PC-9 (cell line): ENCODE measurements at regions not wholly inside any gene's neighbourhood (a gene's known extent, or its start where the extent isn't known, plus 50 kb on each side); places are given as distances from the start of the nearest gene placed in this dataset.

Experiments
- BruUV-seq: library from RNA; stranded (reverse); fragments of 400-500 nt; replicated peaks from 2 replicates; lab custom pipeline; 2021; lab: Mats Ljungman, UMichigan
- CTCF ChIA-PET: fragments of 300-600 bp; sonication (Branson Sonifier 250); formaldehyde crosslinking; loops from one replicate; lab custom pipeline; 2022; ENCODE audit warnings: antibody characterized with exemption; lab: Charles Lee
- POLR2A ChIA-PET: fragments of 300-600 bp; sonication (Branson Sonifier 250); formaldehyde crosslinking; loops from one replicate; lab custom pipeline; 2022; ENCODE audit warnings: antibody characterized with exemption; ENCODE audit not compliant: unreplicated experiment; lab: Charles Lee
- DNase-seq, 2 experiments: peaks; one replicate each; pipeline versions ENCODE4 v3.0.0 to v3.0.0-alpha.2; 2015 to 2022; ENCODE audit warnings: mixed read lengths in 1 of 2
- H2AFZ ChIP-seq: fragments of 200-600 bp; sonication (generic); 2 replicates; pipeline ENCODE4 v1.8.1; 2017; ENCODE audit warnings: antibody characterized with exemption
- H3F3A ChIP-seq: fragments of 200-600 bp; sonication (generic); 2 replicates; pipeline ENCODE4 v1.8.1; 2017; ENCODE audit warnings: antibody characterized with exemption, mild to moderate bottlenecking, low read depth; ENCODE audit not compliant: insufficient read depth
- H3K27ac ChIP-seq: fragments of 200-600 bp; sonication (generic); 2 replicates; pipeline ENCODE4 v1.6.1; 2016; ENCODE audit warnings: mixed run types
- H3K27me3 ChIP-seq: fragments of 200-600 bp; sonication (generic); 2 replicates; pipeline ENCODE4 v1.6.1; 2016; ENCODE audit warnings: low read depth, mixed run types; ENCODE audit not compliant: insufficient read depth
- H3K36me3 ChIP-seq: fragments of 200-600 bp; sonication (generic); 2 replicates; pipeline ENCODE4 v1.6.1; 2016; ENCODE audit warnings: low read depth, mixed run types
- H3K4me1 ChIP-seq: fragments of 200-600 bp; sonication (generic); replicated peaks from 2 replicates; pipeline ENCODE4 v1.6.1; 2016; ENCODE audit warnings: mixed run types; ENCODE audit not compliant: insufficient read depth
- H3K4me2 ChIP-seq: fragments of 200-600 bp; sonication (generic); 2 replicates; pipeline ENCODE4 v1.6.1; 2017; ENCODE audit warnings: mixed run types
- H3K4me3 ChIP-seq: fragments of 200-600 bp; sonication (generic); 2 replicates; pipeline ENCODE4 v1.6.1; 2016; ENCODE audit warnings: mixed run types
- H3K79me2 ChIP-seq: fragments of 200-600 bp; sonication (generic); 2 replicates; pipeline ENCODE4 v1.6.1; 2017; ENCODE audit warnings: low read depth, mixed run types
- H3K9me2 ChIP-seq: fragments of 200-600 bp; sonication (generic); 2 replicates; pipeline ENCODE4 v1.8.1; 2017; ENCODE audit warnings: mild to moderate bottlenecking; ENCODE audit not compliant: insufficient read depth
- H3K9me3 ChIP-seq: fragments of 200-600 bp; sonication (generic); 2 replicates; pipeline ENCODE4 v1.8.1; 2016; ENCODE audit warnings: low read depth; ENCODE audit not compliant: insufficient read depth
- H4K20me1 ChIP-seq: fragments of 200-600 bp; sonication (generic); 2 replicates; pipeline ENCODE4 v1.8.1; 2017; ENCODE audit not compliant: insufficient read depth
- EZH2 ChIP-seq: fragments of 200-600 bp; sonication (generic); IDR thresholded peaks from 2 replicates; pipeline ENCODE4 v1.8.0; 2017; ENCODE audit warnings: antibody characterized with exemption, low read depth
- intact Hi-C: fragments of 100-400 bp; cut with micrococcal nuclease; formaldehyde crosslinking; loops from one replicate; pipeline ENCODE4 v1.10.0; 2022; ENCODE audit not compliant: unreplicated experiment
- TF ChIP-seq, protein P1 (sequence below): fragments of 200-600 bp; sonication (generic); conservative IDR thresholded peaks from 2 replicates; pipeline ENCODE4 v1.6.1; 2017; ENCODE audit warnings: mixed run types, antibody characterized with exemption, mild to moderate bottlenecking, moderate library complexity

DNA sequence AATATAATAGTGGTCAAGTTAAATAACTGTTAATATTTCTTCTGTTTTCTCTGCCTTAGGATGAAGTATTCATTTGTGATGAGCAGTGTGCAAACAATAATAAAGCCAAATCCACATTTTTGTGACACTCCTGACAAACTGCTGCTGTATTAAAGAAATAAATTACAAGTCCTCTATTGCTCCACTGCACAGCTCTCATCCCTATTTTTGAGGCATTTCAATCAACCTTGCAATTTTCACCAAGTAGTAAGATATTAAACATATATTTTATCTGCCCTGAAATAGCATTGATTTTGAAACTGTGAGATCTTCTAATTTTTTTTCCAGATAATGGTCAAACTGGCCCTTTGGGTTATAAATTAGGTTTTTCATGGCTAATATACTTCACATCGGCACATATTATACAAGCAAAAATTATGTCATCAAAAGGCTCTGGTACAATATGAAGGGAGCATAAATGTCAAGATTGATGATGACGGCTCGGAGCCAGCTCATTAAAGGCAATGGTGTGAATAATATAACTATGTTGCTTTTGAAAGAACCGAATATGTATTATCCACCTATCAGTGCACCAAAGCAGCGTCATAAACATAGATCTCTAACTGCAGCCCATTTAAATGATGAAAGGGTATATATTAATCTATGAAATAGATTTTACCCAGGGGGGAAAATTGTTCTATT is 764.9 kb downstream of the DNAH5 start:
- DNase-seq, result no peak
- BruUV-seq, result no TSS peak
- no peaks in the 10 kb centered on the region for H3K9me3 ChIP-seq
- H2AFZ ChIP-seq, result no peak overlapping the region
- no peaks in the 10 kb centered on the region for H4K20me1 ChIP-seq
- POLR2A ChIA-PET, result no interaction called here
- H3K27ac ChIP-seq, result no peak overlapping the region
- H3F3A ChIP-seq, result no peaks in the 10 kb centered on the region
- TF ChIP-seq, protein P1, sequence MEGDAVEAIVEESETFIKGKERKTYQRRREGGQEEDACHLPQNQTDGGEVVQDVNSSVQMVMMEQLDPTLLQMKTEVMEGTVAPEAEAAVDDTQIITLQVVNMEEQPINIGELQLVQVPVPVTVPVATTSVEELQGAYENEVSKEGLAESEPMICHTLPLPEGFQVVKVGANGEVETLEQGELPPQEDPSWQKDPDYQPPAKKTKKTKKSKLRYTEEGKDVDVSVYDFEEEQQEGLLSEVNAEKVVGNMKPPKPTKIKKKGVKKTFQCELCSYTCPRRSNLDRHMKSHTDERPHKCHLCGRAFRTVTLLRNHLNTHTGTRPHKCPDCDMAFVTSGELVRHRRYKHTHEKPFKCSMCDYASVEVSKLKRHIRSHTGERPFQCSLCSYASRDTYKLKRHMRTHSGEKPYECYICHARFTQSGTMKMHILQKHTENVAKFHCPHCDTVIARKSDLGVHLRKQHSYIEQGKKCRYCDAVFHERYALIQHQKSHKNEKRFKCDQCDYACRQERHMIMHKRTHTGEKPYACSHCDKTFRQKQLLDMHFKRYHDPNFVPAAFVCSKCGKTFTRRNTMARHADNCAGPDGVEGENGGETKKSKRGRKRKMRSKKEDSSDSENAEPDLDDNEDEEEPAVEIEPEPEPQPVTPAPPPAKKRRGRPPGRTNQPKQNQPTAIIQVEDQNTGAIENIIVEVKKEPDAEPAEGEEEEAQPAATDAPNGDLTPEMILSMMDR, result no peak
- TF ChIP-seq EZH2, result no peak
- H3K36me3 ChIP-seq, result no peaks in the 10 kb centered on the region
- no peak overlapping the region for H3K4me2 ChIP-seq
- CTCF ChIA-PET, result interaction anchor here (0.6 kb wide), 1 partner anchor 253 kb away, joined by 15 read pairs; no protein-coding TSS in a partner anchor
- H3K9me2 ChIP-seq, result no peaks in the 10 kb centered on the region
- no peak overlapping the region for H3K4me3 ChIP-seq
- no peaks in the 10 kb centered on the region for H3K4me1 ChIP-seq
- no peaks in the 10 kb centered on the region for H3K79me2 ChIP-seq
- H3K27me3 ChIP-seq, result no peaks in the 10 kb centered on the region
- intact Hi-C loops, result no loop called here

DNA sequence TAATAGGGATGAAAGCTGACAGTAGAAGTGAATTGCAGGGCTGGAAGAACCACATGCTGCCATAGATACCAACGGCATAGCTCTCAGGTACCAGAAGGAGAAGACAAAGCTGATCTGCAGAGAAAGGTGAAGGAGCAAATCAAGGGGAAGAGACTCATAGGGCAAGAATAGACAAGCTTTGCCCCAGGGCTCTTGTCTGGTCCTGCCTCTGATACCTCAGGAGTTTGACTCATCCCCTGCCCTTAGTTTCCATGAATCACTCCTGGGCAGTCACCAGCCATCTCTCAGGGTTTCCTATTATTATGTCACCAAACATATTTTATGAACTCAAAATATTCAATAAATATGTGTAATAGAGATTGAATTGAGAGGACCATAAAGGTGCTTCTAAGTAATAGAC is 800.9 kb downstream of the DNAH5 start:
- POLR2A ChIA-PET, result no interaction called here
- no peaks in the 10 kb centered on the region for H3K9me2 ChIP-seq
- H3K4me3 ChIP-seq, result no peak overlapping the region
- no peaks in the 10 kb centered on the region for H3K36me3 ChIP-seq
- no peak overlapping the region for H2AFZ ChIP-seq
- H3K27ac ChIP-seq, result no peak overlapping the region
- CTCF ChIA-PET, result no interaction called here
- DNase-seq, result no peak
- no peaks in the 10 kb centered on the region for H3K79me2 ChIP-seq
- H4K20me1 ChIP-seq, result no peaks in the 10 kb centered on the region
- no TSS peak for BruUV-seq
- no peaks in the 10 kb centered on the region for H3K27me3 ChIP-seq
- no peaks in the 10 kb centered on the region for H3K4me1 ChIP-seq
- no peaks in the 10 kb centered on the region for H3F3A ChIP-seq
- intact Hi-C loops, result no loop called here
- no peak for TF ChIP-seq EZH2
- TF ChIP-seq, protein P1, result no peak
- H3K4me2 ChIP-seq, result no peak overlapping the region
- no peaks in the 10 kb centered on the region for H3K9me3 ChIP-seq

DNA sequence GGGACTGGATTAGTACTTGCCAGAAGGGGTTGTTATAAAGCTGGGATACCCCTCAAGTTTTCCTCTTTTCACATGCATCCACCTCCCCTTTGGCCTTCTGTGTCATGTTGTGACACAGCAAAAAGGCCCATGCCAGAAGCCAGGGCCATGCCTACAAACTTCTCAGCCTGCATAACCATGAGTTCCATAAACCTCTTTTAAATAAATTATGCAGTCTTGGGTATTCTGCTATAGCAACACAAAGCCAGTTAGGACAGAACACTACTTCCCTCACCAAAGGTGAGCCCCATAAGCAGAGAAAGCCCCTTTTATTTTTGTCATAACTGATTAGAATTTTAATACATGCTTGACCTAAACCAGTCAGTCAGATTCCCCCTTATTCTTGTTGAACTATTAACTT is 801.3 kb downstream of the DNAH5 start:
- POLR2A ChIA-PET, result no interaction called here
- no peaks in the 10 kb centered on the region for H3K9me3 ChIP-seq
- no peak for TF ChIP-seq EZH2
- TF ChIP-seq, protein P1, result no peak

More for the DNA sequence above, 801.3 kb downstream of the DNAH5 start:
- CTCF ChIA-PET, result no interaction called here
- Histone ChIP-seq H3K9me2 (no peaks in the 10 kb centered on the region), H2AFZ (no peak overlapping the region), H3F3A (no peaks in the 10 kb centered on the region), H3K27me3 (no peaks in the 10 kb centered on the region), H3K27ac (no peak overlapping the region), H3K4me3 (no peak overlapping the region), H3K4me1 (no peaks in the 10 kb centered on the region), H3K4me2 (no peak overlapping the region), H4K20me1 (no peaks in the 10 kb centered on the region), H3K36me3 (no peaks in the 10 kb centered on the region), H3K79me2 (no peaks in the 10 kb centered on the region)
- no TSS peak for BruUV-seq
- intact Hi-C loops, result no loop called here
- no peak for DNase-seq
